ENCODE measurements at regions not wholly inside any gene's neighbourhood (a gene's known extent, or its start where the extent isn't known, plus 50 kb on each side); places are given as distances from the start of the nearest gene placed in this dataset.

GRCh38 chr16:29198731-29199521 lies 207.6 kb downstream of the NPIPB11 start:
- no peak for TF ChIP-seq TARDBP (IDR thresholded peaks at IDR 0.05; ENCODE audit: borderline replicate concordance)
- no peak for TF ChIP-seq MTA2 (IDR thresholded peaks at IDR 0.05; ENCODE audit: low read depth)
- TF ChIP-seq CTCF (IDR thresholded peaks at IDR 0.05 in 2 of 3, conservative IDR thresholded peaks at IDR 0.05 in 1 of 3; ENCODE audit: control insufficient read depth in 2 of 3, extremely low read depth in 1 of 3, insufficient read depth in 1 of 3, low read depth in 3 of 3, low read length in 3 of 3) = no peak
- no peak for TF ChIP-seq BRCA1 (IDR thresholded peaks at IDR 0.05; ENCODE audit: low read depth, low read length)
- TF ChIP-seq JUND (IDR thresholded peaks at IDR 0.05; ENCODE audit: low read depth, low read length) = no peak
- TF ChIP-seq CHD1 (IDR thresholded peaks at IDR 0.05; ENCODE audit: low read depth, low read length) = no peak
- no peak for TF ChIP-seq TAF1 (IDR thresholded peaks at IDR 0.05; ENCODE audit: borderline replicate concordance, low read depth, low read length)
- TF ChIP-seq STAT1 (conservative IDR thresholded peaks at IDR 0.05) = no peak
- TF ChIP-seq IRF5 (IDR thresholded peaks at IDR 0.05; ENCODE audit: borderline replicate concordance) = no peak
- no peak for TF ChIP-seq DPF2 (IDR thresholded peaks at IDR 0.05)
- TF ChIP-seq SIN3A (IDR thresholded peaks at IDR 0.05; ENCODE audit: low read depth, low read length) = no peak
- TF ChIP-seq E4F1 (IDR thresholded peaks at IDR 0.05; ENCODE audit: borderline replicate concordance, partially characterized antibody) = no peak
- no peak for TF ChIP-seq ZBED1 (IDR thresholded peaks at IDR 0.05; ENCODE audit: borderline replicate concordance)
- no peak for TF ChIP-seq CBFB (IDR thresholded peaks at IDR 0.05; ENCODE audit: low read depth)
- TF ChIP-seq EGR1 (IDR thresholded peaks at IDR 0.05; ENCODE audit: borderline replicate concordance in 1 of 2, low read depth in 2 of 2, low read length in 2 of 2) = no peak
- TF ChIP-seq SMARCA5 (IDR thresholded peaks at IDR 0.05) = no peak
- WGBS (ENCODE audit: insufficient coverage, insufficient replicate concordance, low lambda C conversion rate, missing lambda C conversion rate) = 68% methylated on average over 23 of the region's 23 CpGs
- Histone ChIP-seq H3K4me1 (ENCODE audit: control insufficient read depth, insufficient read depth, low read length) (no peaks in the 10 kb centered on the region), H3K4me2 (ENCODE audit: control insufficient read depth, insufficient read depth) (no peak overlapping the region), H4K20me1 (ENCODE audit: control insufficient read depth, insufficient read depth) (no peaks in the 10 kb centered on the region), H3K9me3 (replicated peaks; ENCODE audit: control insufficient read depth, insufficient read depth, low read length) (no peaks in the 10 kb centered on the region), H3K27me3 (replicated peaks in 1 of 2; ENCODE audit: control insufficient read depth in 2 of 2, insufficient read depth in 2 of 2, low read length in 1 of 2) (no peaks in the 10 kb centered on the region), H3K4me3 (no peak overlapping the region), H3K27ac (ENCODE audit: control insufficient read depth, insufficient read depth) (no peak overlapping the region), H3K79me2 (ENCODE audit: control insufficient read depth, insufficient read depth, low read length) (no peaks in the 10 kb centered on the region), H3K36me3 (ENCODE audit: control insufficient read depth in 2 of 2, insufficient read depth in 2 of 2, low read length in 1 of 2) (no peaks in the 10 kb centered on the region), H2AFZ (ENCODE audit: control insufficient read depth, low read depth, low read length) (no peak overlapping the region), H3K9ac (ENCODE audit: control insufficient read depth, insufficient read depth, low read length) (no peak overlapping the region)
- ChIA-PET SMC1A (ENCODE audit: uncharacterized antibody, unreplicated experiment) (no interaction called here), POLR2A (no interaction called here), CTCF (no interaction called here), RAD21 (ENCODE audit: unreplicated experiment) (no interaction called here)
- intact Hi-C loops (cut with micrococcal nuclease; ENCODE audit: unreplicated experiment) (no loop called here), in situ Hi-C loops (cut with MboI) (no loop called here)
- no TSS peak for BruUV-seq (replicated peaks)
- no peak for FAIRE-seq
- no peak for DNase-seq (ENCODE audit: low read depth, low spot score)
- ATAC-seq = no peak

All from GM12878 (cell line).